ENCODE measurements at regions not wholly inside any gene's neighbourhood (a gene's known extent, or its start where the extent isn't known, plus 50 kb on each side); places are given as distances from the start of the nearest gene placed in this dataset.

DNA sequence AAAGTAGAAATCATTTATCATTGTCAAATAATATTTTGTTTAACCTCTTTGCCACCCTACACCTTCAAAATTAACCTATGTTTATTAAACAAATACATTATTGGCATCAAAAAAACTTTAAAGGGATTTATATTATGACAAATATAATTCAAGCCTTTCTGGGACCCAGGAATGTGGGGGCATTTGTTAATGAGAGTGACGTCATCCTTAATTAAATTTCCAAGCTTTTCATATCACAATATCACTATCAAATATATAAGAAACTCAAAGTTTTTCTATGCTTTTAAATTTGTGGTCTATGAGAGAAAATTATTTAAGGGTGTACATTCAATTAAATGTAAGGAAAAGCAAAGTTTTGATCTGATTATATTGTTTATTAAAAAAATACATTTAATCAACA lies 307.4 kb upstream of the POU3F3 start:
- no peak for DNase-seq

DNA sequence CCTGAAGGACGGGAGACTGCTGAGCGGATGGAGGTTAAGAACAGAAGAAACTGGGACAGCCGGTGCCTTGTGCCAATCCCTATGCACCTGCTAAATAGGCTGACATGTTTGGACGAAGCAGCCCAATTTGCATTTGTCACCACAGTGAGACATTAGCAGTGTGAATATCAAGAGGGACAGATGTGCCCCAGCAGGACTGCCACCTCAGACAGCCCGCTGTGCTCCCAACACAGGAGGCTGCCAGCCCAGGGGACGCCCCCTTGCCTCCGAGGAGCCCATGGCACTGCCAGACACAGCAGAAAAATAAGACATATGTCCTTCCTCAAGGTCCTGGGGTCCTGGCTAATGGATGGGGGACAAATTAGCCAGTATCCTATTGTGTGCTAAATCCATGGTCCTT lies 306.7 kb upstream of the POU3F3 start:
- no peak for DNase-seq

DNA sequence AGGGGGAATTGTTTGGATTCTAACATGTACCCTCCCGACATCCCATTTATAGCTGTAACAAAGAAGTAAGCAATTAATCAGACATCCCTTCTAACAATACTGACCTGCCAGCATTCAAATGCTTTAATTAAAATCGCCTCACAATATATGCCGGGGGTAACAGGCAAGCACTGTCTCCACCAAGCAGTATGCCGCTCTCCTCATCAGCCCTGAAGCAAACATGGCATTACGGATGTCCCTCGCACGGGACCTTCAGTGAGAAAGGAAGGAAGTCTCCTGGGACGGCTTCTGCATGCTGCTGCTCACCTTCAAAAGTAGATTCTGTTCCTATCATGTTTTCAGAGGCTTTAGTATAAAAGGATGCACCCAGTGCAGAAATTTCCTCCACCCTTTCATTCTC lies 292.7 kb upstream of the POU3F3 start:
- no peak for DNase-seq

DNA sequence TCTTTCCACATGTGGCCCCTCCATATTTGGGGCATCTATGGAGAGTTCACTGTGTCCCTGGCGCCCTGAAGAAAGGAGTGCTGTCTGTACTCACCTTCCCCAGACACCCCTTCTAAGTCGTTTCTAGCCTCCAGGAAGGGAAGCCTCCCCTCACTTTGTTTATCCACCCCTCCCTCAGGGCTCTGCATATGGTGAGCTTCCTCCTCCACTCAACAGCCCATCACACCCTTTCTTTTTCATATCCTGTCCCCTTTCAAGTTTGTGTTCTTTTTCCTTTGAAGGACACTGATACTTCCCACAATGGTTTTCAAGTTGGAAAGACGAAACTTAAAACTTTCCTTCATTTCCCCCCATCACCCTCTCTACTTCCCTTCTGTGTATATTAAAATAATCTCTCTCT lies 291.4 kb upstream of the POU3F3 start:
- no peak for DNase-seq

DNA sequence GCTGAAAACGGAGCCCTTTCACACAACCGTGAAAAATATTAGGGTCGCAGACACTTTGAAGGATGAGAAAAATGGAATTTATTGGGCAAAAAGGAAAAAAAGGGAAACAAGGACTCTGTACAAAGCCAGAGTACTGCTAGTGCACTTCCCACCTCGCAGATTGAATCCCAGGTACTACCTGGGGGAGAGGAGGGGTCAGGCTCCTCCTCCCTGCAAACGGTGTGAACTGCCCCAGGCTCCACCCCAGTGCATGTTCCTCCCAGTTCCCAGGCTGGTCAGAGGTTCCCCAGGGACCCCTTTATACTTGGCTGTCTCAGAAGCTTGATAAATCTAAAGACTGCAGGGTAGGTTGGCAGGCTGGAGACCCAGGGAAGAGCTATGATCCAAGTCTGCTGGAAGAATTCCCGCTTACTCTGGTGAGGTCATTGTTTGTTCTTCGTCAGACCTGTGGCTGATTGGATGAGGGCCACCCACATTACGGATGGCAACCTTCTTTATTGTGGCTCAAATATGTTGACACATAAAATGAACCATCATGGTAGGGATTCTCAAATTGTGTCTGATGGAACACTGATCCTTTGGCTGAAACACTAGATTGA lies 290.4 kb upstream of the POU3F3 start:
- no peak for DNase-seq

DNA sequence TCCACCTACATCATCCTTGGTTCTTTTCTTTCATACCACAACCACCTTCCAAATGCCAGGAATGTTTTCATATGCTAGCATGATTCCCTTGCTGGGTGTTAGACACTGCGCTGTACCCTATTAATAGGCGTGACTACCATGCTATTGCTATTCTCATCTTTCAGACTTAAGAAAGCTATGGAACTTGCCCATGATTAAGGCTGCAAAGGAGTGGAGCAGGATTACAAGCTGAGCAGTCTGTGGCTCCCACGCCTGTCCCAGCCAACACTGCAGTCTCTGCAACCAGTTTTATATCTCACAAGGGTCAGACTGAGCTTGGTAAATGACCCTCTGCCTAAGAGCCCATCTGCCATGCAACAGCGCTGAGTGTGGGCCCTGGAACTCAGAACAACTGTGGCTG lies 285.7 kb upstream of the POU3F3 start:
- no peak for DNase-seq

DNA sequence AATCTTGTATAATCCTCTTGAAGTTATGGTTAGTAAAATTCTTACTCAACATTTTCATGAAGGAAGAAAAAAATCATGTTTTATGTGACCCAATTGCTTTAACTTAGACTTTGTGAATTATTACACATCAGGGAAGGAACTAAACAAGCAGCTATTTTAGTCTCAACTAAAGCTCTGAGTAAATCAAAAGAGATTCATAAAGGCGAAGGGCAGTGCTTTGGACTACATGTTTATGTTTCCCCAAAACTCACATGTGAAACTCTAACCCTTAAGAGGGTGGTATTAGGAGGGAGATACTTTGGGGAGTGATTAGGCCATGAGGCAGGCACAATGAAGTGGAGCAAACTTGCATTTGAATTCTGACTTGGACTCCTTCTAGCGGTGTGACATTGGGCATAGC lies 283.7 kb upstream of the POU3F3 start:
- no peak for DNase-seq

DNA sequence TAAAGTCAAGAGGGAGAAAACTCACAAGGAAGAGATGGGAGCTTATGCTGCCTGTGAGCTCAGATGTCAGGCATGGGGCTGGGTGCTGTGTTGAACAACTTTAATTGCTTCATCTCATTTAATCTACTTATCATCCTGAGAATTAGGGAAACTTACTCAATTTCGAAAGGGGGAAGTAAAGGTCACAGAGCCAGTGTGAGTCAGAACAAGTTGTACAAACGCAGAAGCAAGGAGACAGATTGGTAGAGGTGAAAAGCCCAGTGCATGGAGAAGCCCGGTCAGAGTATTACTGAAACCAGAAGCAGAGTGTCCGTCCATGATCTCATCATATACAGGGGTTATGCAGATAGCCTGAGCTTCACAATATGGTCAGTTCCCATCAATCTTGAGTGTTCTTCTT lies 281.1 kb upstream of the POU3F3 start:
- DNase-seq = no peak

DNA sequence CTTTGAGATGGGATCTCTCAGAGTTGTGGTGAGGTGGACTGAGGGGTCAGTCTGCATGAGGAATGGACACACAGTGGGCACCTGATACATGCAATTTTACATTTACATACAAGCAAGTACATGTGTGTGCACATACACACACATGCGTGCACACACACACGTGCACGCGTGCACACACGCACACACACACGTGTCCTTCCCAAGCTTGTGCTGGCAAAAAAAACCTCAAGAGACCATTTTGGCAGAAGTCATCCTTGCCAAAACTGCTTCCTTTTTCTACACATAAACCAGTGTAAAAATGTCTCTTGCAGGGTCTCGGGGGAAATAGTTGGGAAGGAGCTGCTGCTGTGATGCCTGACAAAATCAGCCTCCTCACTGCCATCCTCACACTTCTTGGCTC lies 279.5 kb upstream of the POU3F3 start:
- no peak for DNase-seq

DNA sequence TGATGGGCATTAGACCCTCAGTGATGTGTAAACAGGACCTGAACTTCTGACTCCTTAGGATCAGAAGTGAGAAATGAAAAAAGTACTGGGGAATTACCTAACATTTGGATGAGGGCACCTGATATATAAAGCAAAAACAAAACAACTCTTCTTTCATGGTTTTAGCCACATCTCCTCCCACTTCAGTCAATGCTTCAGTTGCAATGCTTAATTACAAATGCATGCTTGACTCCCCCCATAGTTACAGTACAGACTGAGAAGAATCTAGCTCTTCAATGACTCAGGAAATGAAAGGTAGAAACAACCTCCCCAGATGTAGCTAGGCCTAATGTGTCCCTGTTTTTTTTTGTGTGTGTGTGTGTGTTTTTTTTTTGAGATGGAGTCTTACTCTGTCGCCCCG lies 276.8 kb upstream of the POU3F3 start:
- no peak for DNase-seq

DNA sequence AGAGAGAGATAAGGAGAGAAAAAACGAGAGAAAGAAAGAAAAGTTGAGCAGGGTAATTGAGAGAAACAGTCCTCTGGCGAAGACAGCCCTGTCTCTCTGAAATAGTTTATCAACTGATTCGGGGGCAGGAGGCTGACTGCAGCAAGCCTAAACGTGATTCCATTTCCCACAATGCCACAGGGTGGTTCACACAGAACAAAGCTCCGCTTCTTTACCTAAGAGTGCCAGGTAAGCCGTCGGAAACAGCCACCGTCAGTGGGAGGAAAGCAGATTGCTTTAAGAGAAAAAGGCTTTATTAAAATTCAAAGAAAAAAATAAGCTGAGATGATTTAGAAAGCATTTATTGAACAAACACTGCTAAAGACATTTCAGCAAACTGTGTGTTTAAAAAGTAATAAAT lies 271.4 kb upstream of the POU3F3 start:
- no peak for DNase-seq

DNA sequence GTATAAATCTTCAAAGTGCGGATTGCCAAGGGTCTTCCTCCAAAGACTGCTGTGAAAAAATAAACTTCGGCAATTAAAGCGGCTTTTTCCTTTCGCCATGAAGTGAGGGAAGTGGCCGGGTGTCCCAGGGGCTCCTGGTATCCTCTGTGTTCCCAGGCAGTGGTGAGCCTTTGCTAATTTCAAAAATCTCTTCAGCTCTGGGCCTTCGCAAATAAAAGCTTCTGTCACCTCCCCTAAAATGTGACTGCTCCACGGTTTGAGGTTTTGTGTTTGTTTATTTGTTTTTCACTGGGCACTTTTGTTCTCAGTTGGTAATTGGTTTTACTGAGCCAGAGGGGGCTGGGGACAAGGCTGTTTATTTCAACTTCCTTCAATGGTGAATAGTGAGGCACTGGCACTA lies 270.1 kb upstream of the POU3F3 start:
- no peak for DNase-seq

DNA sequence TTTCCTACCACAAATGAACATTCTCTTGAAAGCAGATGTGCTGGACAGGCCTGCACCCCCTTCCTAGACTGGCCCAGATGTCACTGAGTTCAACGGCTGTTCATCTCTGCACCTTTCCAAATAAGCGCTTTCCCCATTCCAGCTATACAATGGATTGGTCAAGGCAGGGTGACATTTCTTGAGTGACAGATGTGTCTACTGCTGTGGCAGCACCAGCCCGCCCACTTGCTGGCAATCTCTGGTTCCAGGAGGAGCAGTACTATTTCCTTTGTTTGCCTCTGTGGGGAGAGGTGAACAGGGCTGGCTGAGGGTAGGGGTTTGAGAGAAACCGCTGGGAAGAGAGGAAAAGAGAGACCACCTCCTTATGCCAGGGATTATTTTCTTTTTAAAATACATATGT lies 269.5 kb upstream of the POU3F3 start:
- no peak for DNase-seq

DNA sequence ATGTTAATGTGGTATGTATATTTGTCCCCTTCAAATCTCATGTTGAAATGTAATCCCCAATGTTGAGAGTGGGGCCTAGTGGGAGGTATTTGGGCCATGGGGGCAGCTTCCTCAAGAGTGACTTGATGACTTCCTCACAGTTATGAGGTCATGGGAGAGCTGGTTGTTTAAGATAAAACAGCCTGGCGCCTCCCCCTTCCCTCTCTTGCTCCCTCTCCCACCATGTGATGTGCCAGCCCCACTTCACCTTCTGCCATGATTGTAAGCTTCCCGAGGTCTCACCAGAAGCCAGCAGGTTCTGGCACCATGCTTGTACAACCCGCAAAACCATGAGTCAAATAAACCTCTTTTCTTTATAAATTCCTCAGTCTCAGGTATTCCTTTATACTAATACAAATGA lies 258.3 kb upstream of the POU3F3 start:
- DNase-seq = no peak

DNA sequence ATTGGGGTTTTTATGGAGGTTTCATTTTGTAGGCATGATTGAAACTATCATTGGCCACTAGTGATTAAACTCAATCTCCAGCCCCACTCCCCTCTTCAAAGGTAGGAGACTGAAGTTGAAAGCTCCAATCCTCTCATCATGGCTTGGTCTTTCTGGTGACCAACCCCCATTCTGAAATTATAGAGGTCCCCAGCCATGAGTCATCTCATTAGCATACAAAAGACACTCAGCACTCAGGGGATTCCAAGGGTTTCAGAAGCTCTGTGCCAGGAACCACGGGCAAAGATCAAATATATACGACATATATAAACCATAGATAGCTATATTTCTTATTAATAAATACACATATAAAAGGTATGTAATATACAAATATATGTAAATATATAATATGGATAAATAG lies 256.0 kb upstream of the POU3F3 start:
- DNase-seq = no peak

DNA sequence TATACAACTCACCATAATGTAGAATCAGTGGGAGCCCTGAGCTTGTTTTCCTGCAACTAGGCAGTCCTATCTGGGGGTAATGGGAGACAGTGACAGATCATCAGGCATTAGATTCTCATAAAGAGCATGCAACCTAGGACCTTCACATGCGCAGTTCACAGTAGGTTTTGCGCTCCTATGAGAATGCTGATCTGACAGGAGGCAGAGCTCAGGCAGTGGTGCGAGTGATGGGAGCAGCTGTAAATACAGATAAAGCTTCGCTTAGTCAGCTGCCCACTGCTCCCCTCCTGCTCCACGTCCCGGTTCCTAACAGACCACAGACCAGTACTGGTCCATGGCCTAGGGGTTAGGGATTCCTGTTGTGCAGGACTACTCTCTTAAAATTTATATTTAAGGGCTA lies 255.3 kb upstream of the POU3F3 start:
- no peak for DNase-seq

DNA sequence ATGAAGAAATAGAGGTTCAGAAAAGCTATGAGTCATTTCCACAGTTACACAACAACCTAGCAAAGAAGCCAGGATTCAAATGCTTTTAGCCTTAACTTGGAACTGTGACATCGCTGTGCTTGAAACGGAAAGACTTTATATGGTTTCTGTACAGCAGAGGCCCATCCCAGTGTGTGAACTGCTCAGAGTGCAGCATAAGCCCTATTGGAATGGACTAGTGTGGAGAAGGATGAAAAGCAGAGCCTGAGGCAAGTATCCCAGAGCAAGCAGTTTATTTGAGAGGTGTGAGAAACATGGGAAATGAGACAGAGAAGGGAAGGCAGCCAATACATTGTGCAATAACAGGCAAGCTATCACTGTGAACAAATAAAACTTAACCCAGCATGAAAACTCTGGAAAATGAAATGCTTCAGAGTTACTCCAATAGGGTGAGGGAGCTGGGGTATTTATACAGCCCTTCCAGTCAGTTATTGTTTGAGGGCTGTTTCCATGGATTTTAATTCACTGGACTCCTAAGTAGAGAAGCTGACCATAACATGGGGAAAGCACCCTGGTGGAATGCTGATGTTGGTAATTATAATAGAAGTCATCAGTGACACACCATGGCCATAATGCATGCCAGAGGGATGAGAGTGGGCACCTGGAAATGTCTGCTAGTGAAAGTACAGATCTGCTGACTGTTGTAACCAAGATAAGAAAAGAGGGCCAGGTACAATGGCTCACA lies 254.0 kb upstream of the POU3F3 start:
- DNase-seq = no peak

DNA sequence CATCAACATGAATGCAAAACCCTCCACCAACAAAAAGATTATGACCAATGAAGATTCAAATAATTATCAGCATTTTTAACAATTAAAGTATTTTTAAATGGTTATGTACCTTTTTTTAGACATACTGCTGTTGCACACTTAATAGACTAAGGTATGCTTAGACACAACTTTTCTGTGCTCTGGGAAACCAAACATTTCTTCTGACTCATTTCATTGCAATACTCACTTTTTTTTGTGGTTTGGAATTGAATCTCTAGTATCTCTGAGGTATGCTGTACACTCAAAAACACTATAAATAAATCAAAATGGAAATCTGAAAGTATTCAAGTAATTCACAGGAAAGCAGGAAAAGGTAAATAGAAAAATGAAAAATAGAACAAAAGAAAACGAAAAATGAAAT lies 247.9 kb upstream of the POU3F3 start:
- DNase-seq = no peak

DNA sequence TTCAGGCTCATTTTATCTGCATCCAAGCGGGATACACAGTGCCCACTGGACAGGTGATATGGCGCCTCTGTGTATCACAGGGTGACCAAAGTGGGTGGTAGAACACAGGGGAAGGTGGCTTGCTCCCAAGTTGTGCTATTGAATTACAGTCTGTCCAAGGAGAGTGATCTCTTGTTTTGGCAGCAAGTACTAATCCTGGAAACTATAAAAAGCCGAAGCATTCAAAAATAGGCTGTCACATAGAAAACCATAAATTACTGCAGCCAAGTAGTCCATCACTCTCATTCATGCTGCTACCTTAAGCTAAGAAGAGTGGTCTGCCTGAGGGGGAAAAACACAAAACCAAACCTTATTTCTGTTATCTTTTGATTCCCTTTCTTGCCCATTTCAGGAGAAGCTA lies 237.1 kb upstream of the POU3F3 start:
- DNase-seq = no peak

DNA sequence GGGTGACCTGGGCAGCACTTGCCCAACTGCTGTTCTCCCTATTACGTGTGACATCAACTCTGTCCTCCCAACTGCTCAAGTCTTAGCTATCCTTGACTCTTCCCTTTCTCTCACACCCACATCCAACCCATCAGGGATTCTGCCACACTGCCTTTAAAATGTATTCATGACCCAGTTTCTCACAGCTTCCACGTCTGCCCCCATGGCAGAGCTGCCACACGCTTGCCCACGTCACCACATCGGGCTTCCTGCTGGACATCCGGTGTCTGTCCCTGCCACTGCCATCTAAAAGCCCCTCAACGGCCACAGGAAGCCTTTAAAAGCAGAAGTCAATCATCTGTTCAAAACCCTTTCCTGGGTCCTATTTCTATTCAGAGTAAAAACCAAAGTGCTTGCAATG lies 233.1 kb upstream of the POU3F3 start:
- DNase-seq = no peak

DNA sequence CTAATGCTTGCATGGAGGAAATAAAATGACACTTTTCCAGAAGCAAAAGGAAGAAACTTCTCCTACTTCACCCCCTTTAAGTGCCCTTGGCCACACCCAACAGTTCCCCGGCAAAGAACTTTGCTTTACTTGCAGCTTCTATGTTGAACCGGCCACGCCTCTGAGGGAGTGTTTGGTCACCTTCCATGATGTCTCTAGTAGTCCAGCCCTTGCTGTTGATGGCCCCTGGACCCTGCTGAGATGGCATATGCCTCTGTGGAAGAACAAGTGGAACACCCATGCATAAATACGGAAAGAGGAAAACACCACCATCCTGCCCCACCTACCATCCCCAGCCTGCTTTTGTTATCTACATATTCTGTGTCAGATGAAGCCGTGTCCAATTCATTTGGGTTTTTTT lies 218.3 kb upstream of the POU3F3 start:
- no peak for DNase-seq

DNA sequence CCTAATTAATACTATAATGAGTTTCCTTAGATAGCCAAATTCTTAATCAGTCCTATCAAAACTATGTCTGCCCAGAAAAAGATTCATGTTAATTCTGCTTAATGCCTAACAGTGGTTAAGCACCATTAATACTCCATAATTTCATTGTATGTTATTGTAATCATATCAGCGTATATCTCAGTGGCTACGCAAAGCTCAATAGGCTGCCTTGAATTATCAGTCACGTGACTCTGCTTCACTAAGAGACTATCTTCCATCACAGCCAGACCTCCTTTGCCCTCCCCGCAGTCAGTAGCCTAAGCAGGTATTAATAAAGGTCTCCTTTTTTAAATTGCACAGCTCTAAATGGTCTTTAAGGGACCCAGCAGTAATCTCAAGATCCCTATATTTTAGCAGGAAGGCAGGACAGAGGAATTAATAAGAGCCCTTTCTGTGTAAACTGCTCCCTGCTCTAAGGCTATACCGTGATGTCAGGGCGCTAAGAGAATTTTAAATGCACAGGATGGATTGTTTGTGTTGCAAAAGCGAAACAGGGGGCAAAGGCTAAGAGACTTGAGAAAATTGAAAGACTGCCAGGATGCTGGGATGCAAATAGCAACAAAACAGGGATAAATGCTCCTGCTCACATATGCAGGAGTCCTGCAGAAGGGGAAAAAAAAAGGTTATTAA lies 215.6 kb upstream of the POU3F3 start:
- no peak for DNase-seq

DNA sequence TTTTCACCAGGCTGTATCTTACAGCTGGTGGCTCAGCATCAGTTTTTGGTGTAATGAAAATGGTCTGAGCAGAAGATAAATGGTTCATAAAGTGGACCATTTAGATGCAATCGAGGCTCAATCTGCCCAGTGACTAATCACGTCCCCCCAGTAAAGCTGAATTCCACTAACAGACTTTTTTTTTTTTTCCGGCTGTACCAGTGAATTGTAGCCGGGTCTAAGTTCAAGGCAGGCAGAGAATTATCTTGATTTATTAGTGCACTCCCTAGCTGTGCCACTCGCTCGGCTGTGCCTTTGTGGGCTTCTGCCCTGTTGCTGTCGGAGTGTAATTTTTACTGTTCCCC lies 215.1 kb upstream of the POU3F3 start:
- DNase-seq = no peak

DNA sequence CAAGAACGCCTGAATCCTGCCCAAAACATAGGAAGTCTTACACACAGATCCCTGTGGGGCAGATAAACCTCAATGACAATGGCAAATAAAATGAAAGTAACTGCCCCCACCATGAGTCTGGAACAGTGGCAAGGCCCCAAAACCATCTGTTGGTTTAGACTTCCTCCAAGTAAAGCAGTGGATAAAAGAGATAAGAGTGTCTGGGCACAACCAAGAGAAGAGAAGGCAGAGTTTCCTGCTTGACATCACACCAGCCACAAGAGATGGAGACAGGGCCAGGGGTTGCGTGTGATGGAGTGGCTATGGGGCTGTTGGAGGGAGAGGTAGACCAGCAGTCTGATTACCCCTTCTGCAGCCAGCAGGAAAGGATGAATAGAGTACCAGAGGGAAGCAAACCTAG lies 212.1 kb upstream of the POU3F3 start:
- no peak for DNase-seq

DNA sequence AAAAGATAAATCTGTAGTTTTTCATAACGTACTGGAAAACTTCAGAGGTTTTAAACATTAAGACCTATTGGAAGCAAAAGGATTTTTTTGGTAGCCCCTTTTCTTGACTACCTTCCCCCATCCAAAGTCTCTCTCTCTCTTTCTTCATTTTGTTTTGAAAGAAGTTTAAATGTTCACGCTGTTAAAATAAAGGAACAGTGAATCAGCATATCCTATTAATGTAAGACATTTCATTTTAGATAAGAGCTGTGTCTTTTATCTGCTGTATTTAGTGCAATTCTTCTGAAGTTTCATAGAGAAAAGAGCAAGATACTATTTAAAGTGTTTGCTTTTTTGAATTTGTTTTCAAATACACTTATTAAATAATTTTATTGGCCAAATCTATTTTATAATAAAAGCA lies 205.5 kb upstream of the POU3F3 start:
- no peak for DNase-seq
